ENCODE measurements at regions not wholly inside any gene's neighbourhood (a gene's known extent, or its start where the extent isn't known, plus 50 kb on each side); places are given as distances from the start of the nearest gene placed in this dataset.
A peak's percentile ranks its signal among the peaks of the same experiment; 100 is the strongest.

GRCh38 chr7:41114131-41114530 is 588.8 kb downstream of the INHBA start:
- 67% methylated on average over 1 of the region's 1 CpG for WGBS (ENCODE audit: low lambda C conversion rate)
- Histone ChIP-seq H3K27me3 (ENCODE audit: insufficient read depth) (no peaks in the 10 kb centered on the region), H3K4me3 (ENCODE audit: low read depth in 2 of 2, low read length in 1 of 2) (no peak overlapping the region), H3K9ac (no peak overlapping the region), H3K36me3 (replicated peaks in 1 of 2; ENCODE audit: control insufficient read depth in 1 of 2, insufficient read depth in 2 of 2, low read length in 1 of 2) (no peaks in the 10 kb centered on the region), H3F3A (replicated peaks; ENCODE audit: insufficient read depth) (no peaks in the 10 kb centered on the region), H3K4me1 (ENCODE audit: control insufficient read depth in 1 of 2, insufficient read depth in 2 of 2, low read depth in 1 of 2, low read length in 1 of 2) (peaks cover 0 to 5% of the 10 kb centered on the region in 2 experiments; a peak in 2 of 4 replicates), H2AFZ (ENCODE audit: low read depth) (no peak overlapping the region), H3K9me3 (no peaks in the 10 kb centered on the region), H3K27ac (ENCODE audit: low read depth in 2 of 2, low read length in 1 of 2) (no peak overlapping the region), H4K20me1 (ENCODE audit: insufficient read depth) (no peaks in the 10 kb centered on the region), H3K79me2 (ENCODE audit: insufficient read depth) (no peaks in the 10 kb centered on the region), H3K9me2 (no peaks in the 10 kb centered on the region), H3K4me2 (no peak overlapping the region)
- TF ChIP-seq USF2 (IDR thresholded peaks at IDR 0.05; ENCODE audit: borderline replicate concordance, low read depth, low read length) (no peak), NRF1 (IDR thresholded peaks at IDR 0.05; ENCODE audit: low read depth, low read length) (no peak), FOXJ3 (CRISPR knock-in tag; IDR thresholded peaks at IDR 0.05) (no peak), EZH2phosphoT487 (IDR thresholded peaks at IDR 0.05; ENCODE audit: borderline replicate concordance, low read depth) (no peak), CTCF (IDR thresholded peaks at IDR 0.05) (no peak), TAF1 (IDR thresholded peaks at IDR 0.05; ENCODE audit: borderline replicate concordance, low read depth, low read length) (no peak), ZBTB33 (IDR thresholded peaks at IDR 0.05; ENCODE audit: borderline replicate concordance, low read depth) (no peak), TEAD4 (IDR thresholded peaks at IDR 0.05; ENCODE audit: borderline replicate concordance, insufficient read depth) (no peak), RCOR1 (IDR thresholded peaks at IDR 0.05; ENCODE audit: low read length) (no peak), FOSL2 (IDR thresholded peaks at IDR 0.05; ENCODE audit: borderline replicate concordance, low read depth) (no peak), FOXM1 (IDR thresholded peaks at IDR 0.05; ENCODE audit: low read depth) (no peak)
- CTCF ChIA-PET, result interaction anchor here (0.9 to 1.1 kb wide), 2 partner anchors 12 to 13 kb away, joined by 3 read pairs; no protein-coding TSS in a partner anchor
- DNase-seq, result no peak
- POLR2A ChIA-PET, result no interaction called here

GRCh38 chr7:41113719-41114118 is 589.2 kb downstream of the INHBA start:
- no peaks in the 10 kb centered on the region for H3K36me3 ChIP-seq (replicated peaks in 1 of 2; ENCODE audit: control insufficient read depth in 1 of 2, insufficient read depth in 2 of 2, low read length in 1 of 2)
- H3K9me3 ChIP-seq, result no peaks in the 10 kb centered on the region
- H3F3A ChIP-seq (replicated peaks; ENCODE audit: insufficient read depth), result no peaks in the 10 kb centered on the region
- no peaks in the 10 kb centered on the region for H4K20me1 ChIP-seq (ENCODE audit: insufficient read depth)
- H3K27me3 ChIP-seq (ENCODE audit: insufficient read depth), result no peaks in the 10 kb centered on the region
- H3K9ac ChIP-seq, result no peak overlapping the region
- CTCF ChIA-PET, result interaction anchor here (0.7 to 1.1 kb wide), 5 partner anchors 12 to 582 kb away, joined by 3 to 4 read pairs (median 3); no protein-coding TSS in a partner anchor
- no peaks in the 10 kb centered on the region for H3K79me2 ChIP-seq (ENCODE audit: insufficient read depth)
- POLR2A ChIA-PET, result no interaction called here
- TF ChIP-seq EZH2phosphoT487 (IDR thresholded peaks at IDR 0.05; ENCODE audit: borderline replicate concordance, low read depth) (no peak), RXRA (IDR thresholded peaks at IDR 0.05; ENCODE audit: borderline replicate concordance, low read depth) (no peak), FOXJ3 (CRISPR knock-in tag; IDR thresholded peaks at IDR 0.05) (peak; percentile 79), POLR2AphosphoS5 (IDR thresholded peaks at IDR 0.05; ENCODE audit: low read depth, low read length) (no peak), TCF12 (IDR thresholded peaks at IDR 0.05) (peak; percentile 19; the same call in 1 of the 2 replicates), GABPA (IDR thresholded peaks at IDR 0.05; ENCODE audit: low read depth) (no peak), TAF1 (IDR thresholded peaks at IDR 0.05; ENCODE audit: borderline replicate concordance, low read depth, low read length) (no peak), CTCF (IDR thresholded peaks at IDR 0.05) (no peak), RCOR1 (IDR thresholded peaks at IDR 0.05; ENCODE audit: low read length) (peak; percentile 87), EP300 (IDR thresholded peaks at IDR 0.05; ENCODE audit: borderline replicate concordance in 1 of 2, low read depth in 1 of 2, low read length in 1 of 2) (peak in 1 of 2 experiments; percentile 77; a peak in 1 of 4 replicates), MXI1 (IDR thresholded peaks at IDR 0.05; ENCODE audit: low read depth, low read length) (no peak), GATA2 (CRISPR knock-in tag; IDR thresholded peaks at IDR 0.05) (peak; percentile 95)
- H3K4me3 ChIP-seq (ENCODE audit: low read depth in 2 of 2, low read length in 1 of 2), result no peak overlapping the region
- no peak overlapping the region for H2AFZ ChIP-seq (ENCODE audit: low read depth)
- H3K4me2 ChIP-seq, result no peak overlapping the region
- H3K27ac ChIP-seq (ENCODE audit: low read depth in 2 of 2, low read length in 1 of 2), result no peak overlapping the region
- H3K4me1 ChIP-seq (ENCODE audit: control insufficient read depth in 1 of 2, insufficient read depth in 2 of 2, low read depth in 1 of 2, low read length in 1 of 2), result peaks cover 0 to 5% of the 10 kb centered on the region in 2 experiments; a peak in 2 of 4 replicates
- DNase-seq, result no peak
- no peaks in the 10 kb centered on the region for H3K9me2 ChIP-seq

All from SK-N-SH (cell line).